BE2C (cell line): ENCODE measurements at regions not wholly inside any gene's neighbourhood (a gene's known extent, or its start where the extent isn't known, plus 50 kb on each side); places are given as distances from the start of the nearest gene placed in this dataset.

ENCODE experiments used
- DNase-seq: peaks from one replicate; pipeline ENCODE4 v3.0.0-alpha.2; 2020
- H3K27me3 ChIP-seq: fragments of 250-450 bp; sonication (Bioruptor Pico); 2 replicates; pipeline ENCODE4 v1.5.1; 2020; ENCODE audit warnings: mild to moderate bottlenecking
- H3K36me3 ChIP-seq: fragments of 250-450 bp; sonication (Bioruptor Pico); 2 replicates; pipeline ENCODE4 v1.5.1; 2020; ENCODE audit warnings: mild to moderate bottlenecking
- H3K4me1 ChIP-seq: fragments of 250-450 bp; sonication (Bioruptor Pico); 2 replicates; pipeline ENCODE4 v1.5.1; 2020
- H3K4me3 ChIP-seq: 2 replicates; pipeline ENCODE4 v1.5.1; 2011; ENCODE audit warnings: low read depth, low read length
- H3K9me3 ChIP-seq: fragments of 250-450 bp; sonication (Bioruptor Pico); 2 replicates; pipeline ENCODE4 v1.5.1; 2020
- CTCF ChIP-seq: IDR thresholded peaks from 2 replicates; pipeline ENCODE4 v1.5.1; 2012; ENCODE audit warnings: mild to moderate bottlenecking, low read depth, low read length

- Histone ChIP-seq H3K27me3 (no peaks in the 10 kb centered on the region), H3K9me3 (no peaks in the 10 kb centered on the region), H3K4me1 (no peaks in the 10 kb centered on the region), H3K4me3 (no peak overlapping the region), H3K36me3 (no peaks in the 10 kb centered on the region)
- DNase-seq, result no peak
- no peak for TF ChIP-seq CTCF
These were observed 141.8 kb downstream of the HRH4 start for GRCh38 chr18:24602201-24602600.

GRCh38 chr18:24603151-24603550, 142.7 kb downstream of the HRH4 start:
- Histone ChIP-seq H3K4me1 (no peaks in the 10 kb centered on the region), H3K27me3 (no peaks in the 10 kb centered on the region), H3K4me3 (no peak overlapping the region), H3K36me3 (no peaks in the 10 kb centered on the region), H3K9me3 (no peaks in the 10 kb centered on the region)
- no peak for DNase-seq
- TF ChIP-seq CTCF, result no peak

GRCh38 chr18:24605444-24605843, 145.0 kb downstream of the HRH4 start:
- no peak for DNase-seq
- H3K9me3 ChIP-seq, result no peaks in the 10 kb centered on the region
- H3K27me3 ChIP-seq, result no peaks in the 10 kb centered on the region
- no peaks in the 10 kb centered on the region for H3K36me3 ChIP-seq
- H3K4me1 ChIP-seq, result no peaks in the 10 kb centered on the region
- no peak overlapping the region for H3K4me3 ChIP-seq
- no peak for TF ChIP-seq CTCF

- Histone ChIP-seq H3K36me3 (no peaks in the 10 kb centered on the region), H3K27me3 (no peaks in the 10 kb centered on the region), H3K4me3 (no peak overlapping the region), H3K4me1 (no peaks in the 10 kb centered on the region), H3K9me3 (no peaks in the 10 kb centered on the region)
- DNase-seq, result no peak
- no peak for TF ChIP-seq CTCF
These were observed 148.8 kb downstream of the HRH4 start for GRCh38 chr18:24609254-24609653.

- Histone ChIP-seq H3K27me3 (no peaks in the 10 kb centered on the region), H3K4me3 (no peak overlapping the region), H3K9me3 (no peaks in the 10 kb centered on the region), H3K36me3 (no peaks in the 10 kb centered on the region), H3K4me1 (no peaks in the 10 kb centered on the region)
- TF ChIP-seq CTCF, result no peak
- DNase-seq, result no peak
These were observed 150.6 kb downstream of the HRH4 start for GRCh38 chr18:24611075-24611474.

GRCh38 chr18:24613896-24614640, 153.6 kb downstream of the HRH4 start:
- Histone ChIP-seq H3K36me3 (no peaks in the 10 kb centered on the region), H3K4me3 (no peak overlapping the region), H3K27me3 (no peaks in the 10 kb centered on the region), H3K4me1 (no peaks in the 10 kb centered on the region), H3K9me3 (no peaks in the 10 kb centered on the region)
- DNase-seq, result no peak
- TF ChIP-seq CTCF, result no peak
